MCF 10A (cell line): ENCODE measurements at regions not wholly inside any gene's neighbourhood (a gene's known extent, or its start where the extent isn't known, plus 50 kb on each side); places are given as distances from the start of the nearest gene placed in this dataset.
A peak's percentile ranks its signal among the peaks of the same experiment; 100 is the strongest.

ENCODE experiments used
- BruUV-seq: library from RNA; stranded (reverse); fragments of 400-500 nt; replicated peaks from 2 replicates; lab custom pipeline; 2021; lab: Mats Ljungman, UMichigan
- CTCF ChIA-PET: fragments of 300-600 bp; sonication (Branson Sonifier 250); formaldehyde crosslinking; extraction: SDS; loops from one replicate; lab custom pipeline; 2021; ENCODE audit warnings: antibody characterized with exemption, inconsistent platforms; lab: Yijun Ruan, JAX
- POLR2A ChIA-PET: fragments of 300-600, 350-650 bp; sonication (Branson Sonifier 250); formaldehyde crosslinking; extraction: SDS; loops from one replicate; lab custom pipeline; 2020; ENCODE audit warnings: antibody characterized with exemption, inconsistent platforms; lab: Yijun Ruan, JAX
- DNase-seq: peaks from one replicate; pipeline ENCODE4 v3.0.0-alpha.2; 2018; ENCODE audit not compliant: unreplicated experiment
- H3K27ac Mint-ChIP-seq: one replicate; pipeline ENCODE4 v1.8.0; 2022; ENCODE audit warnings: mild to moderate bottlenecking, low read depth, mixed read lengths; ENCODE audit not compliant: unreplicated experiment
- H3K27me3 Mint-ChIP-seq: one replicate; pipeline ENCODE4 v1.8.0; 2022; ENCODE audit warnings: mixed read lengths; ENCODE audit not compliant: insufficient read depth, unreplicated experiment
- H3K36me3 Mint-ChIP-seq: one replicate; pipeline ENCODE4 v1.8.0; 2022; ENCODE audit warnings: mild to moderate bottlenecking, moderate library complexity, mixed read lengths; ENCODE audit not compliant: insufficient read depth, unreplicated experiment
- H3K4me1 Mint-ChIP-seq: one replicate; pipeline ENCODE4 v1.8.0; 2022; ENCODE audit warnings: mixed read lengths; ENCODE audit not compliant: insufficient read depth, unreplicated experiment
- H3K4me3 Mint-ChIP-seq: one replicate; pipeline ENCODE4 v1.8.0; 2022; ENCODE audit warnings: mild to moderate bottlenecking, moderate library complexity, mixed read lengths; ENCODE audit not compliant: unreplicated experiment
- H3K9me3 Mint-ChIP-seq: one replicate; pipeline ENCODE4 v1.8.0; 2022; ENCODE audit warnings: mixed read lengths; ENCODE audit not compliant: unreplicated experiment
- intact Hi-C: fragments of 100-400 bp; cut with micrococcal nuclease; formaldehyde crosslinking; loops from 2 replicates; pipeline ENCODE4 v1.14.1; 2022
- TF ChIP-seq, protein P1 (sequence below): fragments of 200-600 bp; IDR thresholded peaks from one replicate; pipeline ENCODE4 v1.8.0; 2022; ENCODE audit warnings: antibody characterized with exemption, mild to moderate bottlenecking; ENCODE audit not compliant: unreplicated experiment

GRCh38 chrX:20317873-20318272 is 51.2 kb upstream of the RPS6KA3 start:
- H3K36me3 Mint-ChIP-seq = no peaks in the 10 kb centered on the region
- TF ChIP-seq, protein P1, sequence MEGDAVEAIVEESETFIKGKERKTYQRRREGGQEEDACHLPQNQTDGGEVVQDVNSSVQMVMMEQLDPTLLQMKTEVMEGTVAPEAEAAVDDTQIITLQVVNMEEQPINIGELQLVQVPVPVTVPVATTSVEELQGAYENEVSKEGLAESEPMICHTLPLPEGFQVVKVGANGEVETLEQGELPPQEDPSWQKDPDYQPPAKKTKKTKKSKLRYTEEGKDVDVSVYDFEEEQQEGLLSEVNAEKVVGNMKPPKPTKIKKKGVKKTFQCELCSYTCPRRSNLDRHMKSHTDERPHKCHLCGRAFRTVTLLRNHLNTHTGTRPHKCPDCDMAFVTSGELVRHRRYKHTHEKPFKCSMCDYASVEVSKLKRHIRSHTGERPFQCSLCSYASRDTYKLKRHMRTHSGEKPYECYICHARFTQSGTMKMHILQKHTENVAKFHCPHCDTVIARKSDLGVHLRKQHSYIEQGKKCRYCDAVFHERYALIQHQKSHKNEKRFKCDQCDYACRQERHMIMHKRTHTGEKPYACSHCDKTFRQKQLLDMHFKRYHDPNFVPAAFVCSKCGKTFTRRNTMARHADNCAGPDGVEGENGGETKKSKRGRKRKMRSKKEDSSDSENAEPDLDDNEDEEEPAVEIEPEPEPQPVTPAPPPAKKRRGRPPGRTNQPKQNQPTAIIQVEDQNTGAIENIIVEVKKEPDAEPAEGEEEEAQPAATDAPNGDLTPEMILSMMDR = no peak
- H3K27me3 Mint-ChIP-seq = peaks cover 59% of the 10 kb centered on the region
- peak; percentile 8 for DNase-seq
- intact Hi-C loops = no loop called here
- H3K4me1 Mint-ChIP-seq = no peaks in the 10 kb centered on the region
- H3K27ac Mint-ChIP-seq = no peak overlapping the region
- no TSS peak for BruUV-seq
- H3K4me3 Mint-ChIP-seq = no peak overlapping the region
- ChIA-PET POLR2A (no interaction called here), CTCF (interaction anchor here (1.2 kb wide), 1 partner anchor 8 kb away, joined by 3 read pairs; no protein-coding TSS in a partner anchor)
- H3K9me3 Mint-ChIP-seq = no peaks in the 10 kb centered on the region
